IMR-90 (cell line): ENCODE measurements at regions not wholly inside any gene's neighbourhood (a gene's known extent, or its start where the extent isn't known, plus 50 kb on each side); places are given as distances from the start of the nearest gene placed in this dataset.

Experiments
- ATAC-seq: fragments of 200-7000 bp; cut with Tn5 transposase; 2 replicates; pipeline ENCODE4 v1.9.1; 2020; ENCODE audit warnings: low read depth, mild to moderate bottlenecking, moderate library complexity
- BruUV-seq: library from RNA; stranded (reverse); fragments of 400-500 nt; replicated peaks from 2 replicates; lab custom pipeline; 2021; lab: Mats Ljungman, UMichigan
- CTCF ChIA-PET: fragments of 300-600 bp; formaldehyde crosslinking; extraction: SDS; loops from one replicate; lab custom pipeline; 2021; ENCODE audit warnings: antibody characterized with exemption; lab: Yijun Ruan, JAX
- POLR2A ChIA-PET: fragments of 300-600 bp; sonication (Branson Sonifier 250); formaldehyde crosslinking; loops from one replicate; lab custom pipeline; 2022; ENCODE audit warnings: antibody characterized with exemption; ENCODE audit not compliant: unreplicated experiment; lab: Charles Lee
- DNase-seq: peaks from one replicate; pipeline ENCODE4 v3.0.0; 2013
- H2AFZ ChIP-seq: replicated peaks from 2 replicates; pipeline ENCODE3; 2013; ENCODE audit warnings: low read length, mild to moderate bottlenecking; ENCODE audit not compliant: poor library complexity
- H2AK5ac ChIP-seq: 2 replicates; pipeline ENCODE4 v1.6.1; 2013; ENCODE audit warnings: low read depth, low read length, inconsistent platforms
- H2AK9ac ChIP-seq: replicated peaks from 2 replicates; pipeline ENCODE3; 2013; ENCODE audit warnings: mild to moderate bottlenecking, low read depth, low read length, moderate library complexity; ENCODE audit not compliant: poor library complexity
- H2BK120ac ChIP-seq: 2 replicates; pipeline ENCODE4 v1.6.1; 2013; ENCODE audit warnings: low read depth, low read length, inconsistent platforms
- H2BK15ac ChIP-seq: 3 replicates; pipeline ENCODE4 v1.6.1; 2013; ENCODE audit warnings: low read depth, low read length, inconsistent platforms
- H2BK20ac ChIP-seq: 2 replicates; pipeline ENCODE4 v1.6.1; 2013; ENCODE audit warnings: low read depth, mild to moderate bottlenecking, inconsistent platforms, low read length, moderate library complexity
- H2BK5ac ChIP-seq: 2 replicates; pipeline ENCODE4 v1.6.1; 2013; ENCODE audit warnings: mild to moderate bottlenecking, low read depth, low read length, inconsistent platforms; ENCODE audit not compliant: poor library complexity, severe bottlenecking
- H3K14ac ChIP-seq: replicated peaks from 2 replicates; pipeline ENCODE4 v1.6.1; 2013; ENCODE audit warnings: low read depth, low read length, inconsistent platforms
- H3K18ac ChIP-seq: 2 replicates; pipeline ENCODE4 v1.6.1; 2013; ENCODE audit warnings: low read depth, low read length, control low read depth
- H3K23ac ChIP-seq: 2 replicates; pipeline ENCODE4 v1.6.1; 2013; ENCODE audit warnings: low read depth, low read length, inconsistent platforms
- H3K27ac ChIP-seq: 2 replicates; pipeline ENCODE4 v1.5.1; 2013; ENCODE audit warnings: mild to moderate bottlenecking, control low read depth, low read length; ENCODE audit not compliant: insufficient read depth
- H3K27me3 ChIP-seq: 2 replicates; pipeline ENCODE4 v1.6.1; 2013; ENCODE audit warnings: low read length; ENCODE audit not compliant: control insufficient read depth, insufficient read depth
- H3K36me3 ChIP-seq: 2 replicates; pipeline ENCODE4 v1.6.1; 2013; ENCODE audit warnings: low read length, mixed read lengths; ENCODE audit not compliant: control insufficient read depth, insufficient read depth
- H3K4ac ChIP-seq: 2 replicates; pipeline ENCODE4 v1.6.1; 2013; ENCODE audit warnings: low read depth, low read length, inconsistent platforms
- H3K4me1 ChIP-seq: 2 replicates; pipeline ENCODE4 v1.6.1; 2013; ENCODE audit warnings: low read length, mixed read lengths; ENCODE audit not compliant: control insufficient read depth, insufficient read depth
- H3K4me2 ChIP-seq: 2 replicates; pipeline ENCODE4 v1.6.1; 2013; ENCODE audit warnings: low read depth, mild to moderate bottlenecking, control low read depth, low read length, moderate library complexity
- H3K4me3 ChIP-seq: 2 replicates; pipeline ENCODE4 v1.5.1; 2013; ENCODE audit warnings: low read depth, mild to moderate bottlenecking, control low read depth, low read length, moderate library complexity; ENCODE audit not compliant: insufficient read depth
- H3K56ac ChIP-seq: 2 replicates; pipeline ENCODE4 v1.6.1; 2013; ENCODE audit warnings: low read length, inconsistent platforms; ENCODE audit not compliant: insufficient read depth; ENCODE audit errors: extremely low read depth
- H3K79me1 ChIP-seq, 2 experiments: 2 replicates each; pipeline ENCODE4 v1.6.1; 2013; ENCODE audit warnings: low read length in 2 of 2, inconsistent platforms in 1 of 2, low read depth in 1 of 2
- H3K9ac ChIP-seq: 2 replicates; pipeline ENCODE4 v1.6.1; 2013; ENCODE audit warnings: low read depth, low read length, control low read depth
- H3K9me1 ChIP-seq: 2 replicates; pipeline ENCODE4 v1.6.1; 2013; ENCODE audit warnings: low read length, inconsistent platforms; ENCODE audit not compliant: insufficient read depth
- H3K9me3 ChIP-seq: 2 replicates; pipeline ENCODE4 v1.6.1; 2013; ENCODE audit warnings: low read length; ENCODE audit not compliant: control insufficient read depth, insufficient read depth
- H4K20me1 ChIP-seq: 2 replicates; pipeline ENCODE4 v1.6.1; 2013; ENCODE audit warnings: low read length, inconsistent platforms; ENCODE audit not compliant: insufficient read depth
- H4K5ac ChIP-seq: 2 replicates; pipeline ENCODE4 v1.6.1; 2013; ENCODE audit warnings: mild to moderate bottlenecking, low read depth, low read length, control low read depth
- H4K8ac ChIP-seq, 2 experiments: 2 replicates each; pipeline ENCODE4 v1.6.1; 2013; ENCODE audit warnings: low read depth in 2 of 2, low read length in 2 of 2, control low read depth in 1 of 2, inconsistent platforms in 1 of 2
- H4K91ac ChIP-seq: 2 replicates; pipeline ENCODE4 v1.6.1; 2013; ENCODE audit warnings: low read depth, low read length, inconsistent platforms; ENCODE audit not compliant: insufficient read depth
- BHLHE40 ChIP-seq: fragments of 150-350 bp; IDR thresholded peaks from 2 replicates; pipeline ENCODE4 v1.6.1; 2016; ENCODE audit warnings: mild to moderate bottlenecking, low read depth, low read length
- CEBPB ChIP-seq: IDR thresholded peaks from 2 replicates; pipeline ENCODE4 v1.6.1; 2012; ENCODE audit warnings: low read depth, low read length, improper control_type of control experiment
- CHD1 ChIP-seq: IDR thresholded peaks from 2 replicates; pipeline ENCODE4 v1.6.1; 2012; ENCODE audit warnings: low read depth, low read length, improper control_type of control experiment
- FOS ChIP-seq: fragments of 150-350 bp; IDR thresholded peaks from 2 replicates; pipeline ENCODE4 v1.6.1; 2016; ENCODE audit warnings: low read depth, low read length
- MAFK ChIP-seq: IDR thresholded peaks from 2 replicates; pipeline ENCODE4 v1.6.1; 2012; ENCODE audit warnings: low read depth, low read length, improper control_type of control experiment
- MAZ ChIP-seq: IDR thresholded peaks from 2 replicates; pipeline ENCODE4 v1.6.1; 2012; ENCODE audit warnings: low read depth, mild to moderate bottlenecking, low read length, improper control_type of control experiment, moderate library complexity, borderline replicate concordance
- MXI1 ChIP-seq: IDR thresholded peaks from 2 replicates; pipeline ENCODE4 v1.6.1; 2012; ENCODE audit warnings: low read depth, mild to moderate bottlenecking, low read length, moderate library complexity, borderline replicate concordance
- NFE2L2 ChIP-seq: fragments of 150-350 bp; IDR thresholded peaks from 2 replicates; pipeline ENCODE4 v1.6.1; 2016; ENCODE audit warnings: low read depth, mild to moderate bottlenecking, low read length
- POLR2A ChIP-seq: IDR thresholded peaks from 2 replicates; pipeline ENCODE4 v1.6.1; 2012; ENCODE audit warnings: mild to moderate bottlenecking, low read depth, low read length
- RAD21 ChIP-seq: IDR thresholded peaks from 2 replicates; pipeline ENCODE4 v1.6.1; 2012; ENCODE audit warnings: low read length, improper control_type of control experiment
- RCOR1 ChIP-seq: IDR thresholded peaks from 2 replicates; pipeline ENCODE4 v1.6.1; 2012; ENCODE audit warnings: mild to moderate bottlenecking, low read length, improper control_type of control experiment; ENCODE audit not compliant: insufficient replicate concordance
- RFX5 ChIP-seq: IDR thresholded peaks from 2 replicates; pipeline ENCODE4 v1.8.0; 2012; ENCODE audit warnings: low read depth, mild to moderate bottlenecking, low read length, moderate library complexity
- SMC3 ChIP-seq: fragments of 150-350 bp; IDR thresholded peaks from 2 replicates; pipeline ENCODE4 v1.6.1; 2016; ENCODE audit warnings: low read depth, mild to moderate bottlenecking, antibody characterized with exemption, low read length, moderate library complexity
- WGBS, 2 experiments: methylation state at CpG; one replicate each; pipeline versions ENCODE4 v1.1.5 to v1.1.7; 2013; ENCODE audit warnings: missing lambda C conversion rate in 2 of 2; ENCODE audit not compliant: insufficient read length in 1 of 2; ENCODE audit errors: extremely low coverage in 2 of 2; 5-methylcytosine and 5-hydroxymethylcytosine counted together
- dilution Hi-C: fragments of 300-500 bp; cut with HindIII; formaldehyde crosslinking; loops from one replicate; pipeline ENCODE4 v1.14.3; 2018; ENCODE audit warnings: low sequenced_read_pairs; ENCODE audit not compliant: unreplicated experiment
- in situ Hi-C: fragments of 300-500 bp; cut with MboI; formaldehyde crosslinking; loops from 3 replicates; pipeline ENCODE4 v1.14.3; 2019; ENCODE audit warnings: low sequenced_read_pairs, inconsistent platforms, mixed read lengths
- intact Hi-C: fragments of 100-400 bp; cut with micrococcal nuclease; formaldehyde crosslinking; loops from 2 replicates; pipeline ENCODE4 v1.10.0; 2022
- TF ChIP-seq, protein P1 (sequence below): fragments of 150-350 bp; IDR thresholded peaks from 2 replicates; pipeline ENCODE4 v1.6.1; 2016; ENCODE audit warnings: low read depth, mild to moderate bottlenecking, low read length, moderate library complexity, borderline replicate concordance
- TF ChIP-seq, protein P2 (sequence below): conservative IDR thresholded peaks from 2 replicates; pipeline ENCODE4 v1.5.1; 2012; ENCODE audit warnings: mild to moderate bottlenecking, low read depth, low read length, improper control_type of control experiment
- TF ChIP-seq, protein P3 (sequence below): fragments of 150-350 bp; IDR thresholded peaks from 2 replicates; pipeline ENCODE4 v1.6.1; 2017; ENCODE audit warnings: mild to moderate bottlenecking, antibody characterized with exemption, low read length, low read depth

DNA sequence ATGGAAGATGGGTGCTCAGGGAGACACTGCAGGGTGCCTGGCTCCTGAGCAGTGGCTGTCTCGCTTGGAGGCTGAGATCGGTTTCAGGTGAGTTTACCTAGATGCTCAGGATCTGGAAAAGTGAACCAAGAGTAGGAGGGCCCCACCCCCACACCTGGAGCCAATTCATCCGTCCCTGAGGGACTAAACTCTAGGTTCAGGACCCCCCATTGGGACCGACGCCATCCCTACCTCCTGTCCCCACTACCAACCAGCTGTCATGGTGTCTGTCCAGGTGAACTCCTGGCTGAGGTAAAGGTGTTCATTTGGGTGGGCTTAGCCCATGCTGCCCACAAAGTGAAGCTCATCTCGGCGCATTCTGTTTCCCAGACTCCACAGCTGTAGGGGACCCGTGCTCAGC lies 174.6 kb upstream of the PLPP4 start:
- no peaks in the 10 kb centered on the region for H3K79me1 ChIP-seq
- H2BK20ac ChIP-seq: no peak overlapping the region
- H3K4me1 ChIP-seq: no peaks in the 10 kb centered on the region
- H3K4me2 ChIP-seq: no peak overlapping the region
- no peaks in the 10 kb centered on the region for H3K9me1 ChIP-seq
- H3K9ac ChIP-seq: no peak overlapping the region
- ChIA-PET CTCF (no interaction called here), POLR2A (no interaction called here)
- H3K36me3 ChIP-seq: no peaks in the 10 kb centered on the region
- H2BK5ac ChIP-seq: no peak overlapping the region
- TF ChIP-seq SMC3 (no peak), RFX5 (no peak), FOS (no peak), POLR2A (no peak), MAFK (no peak), NFE2L2 (no peak), BHLHE40 (no peak), RAD21 (no peak), RCOR1 (no peak), CHD1 (no peak), MXI1 (no peak), CEBPB (no peak), MAZ (no peak)
- TF ChIP-seq, protein P1, sequence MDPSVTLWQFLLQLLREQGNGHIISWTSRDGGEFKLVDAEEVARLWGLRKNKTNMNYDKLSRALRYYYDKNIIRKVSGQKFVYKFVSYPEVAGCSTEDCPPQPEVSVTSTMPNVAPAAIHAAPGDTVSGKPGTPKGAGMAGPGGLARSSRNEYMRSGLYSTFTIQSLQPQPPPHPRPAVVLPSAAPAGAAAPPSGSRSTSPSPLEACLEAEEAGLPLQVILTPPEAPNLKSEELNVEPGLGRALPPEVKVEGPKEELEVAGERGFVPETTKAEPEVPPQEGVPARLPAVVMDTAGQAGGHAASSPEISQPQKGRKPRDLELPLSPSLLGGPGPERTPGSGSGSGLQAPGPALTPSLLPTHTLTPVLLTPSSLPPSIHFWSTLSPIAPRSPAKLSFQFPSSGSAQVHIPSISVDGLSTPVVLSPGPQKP: no peak
- TF ChIP-seq, protein P2, sequence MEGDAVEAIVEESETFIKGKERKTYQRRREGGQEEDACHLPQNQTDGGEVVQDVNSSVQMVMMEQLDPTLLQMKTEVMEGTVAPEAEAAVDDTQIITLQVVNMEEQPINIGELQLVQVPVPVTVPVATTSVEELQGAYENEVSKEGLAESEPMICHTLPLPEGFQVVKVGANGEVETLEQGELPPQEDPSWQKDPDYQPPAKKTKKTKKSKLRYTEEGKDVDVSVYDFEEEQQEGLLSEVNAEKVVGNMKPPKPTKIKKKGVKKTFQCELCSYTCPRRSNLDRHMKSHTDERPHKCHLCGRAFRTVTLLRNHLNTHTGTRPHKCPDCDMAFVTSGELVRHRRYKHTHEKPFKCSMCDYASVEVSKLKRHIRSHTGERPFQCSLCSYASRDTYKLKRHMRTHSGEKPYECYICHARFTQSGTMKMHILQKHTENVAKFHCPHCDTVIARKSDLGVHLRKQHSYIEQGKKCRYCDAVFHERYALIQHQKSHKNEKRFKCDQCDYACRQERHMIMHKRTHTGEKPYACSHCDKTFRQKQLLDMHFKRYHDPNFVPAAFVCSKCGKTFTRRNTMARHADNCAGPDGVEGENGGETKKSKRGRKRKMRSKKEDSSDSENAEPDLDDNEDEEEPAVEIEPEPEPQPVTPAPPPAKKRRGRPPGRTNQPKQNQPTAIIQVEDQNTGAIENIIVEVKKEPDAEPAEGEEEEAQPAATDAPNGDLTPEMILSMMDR: no peak
- TF ChIP-seq, protein P3, sequence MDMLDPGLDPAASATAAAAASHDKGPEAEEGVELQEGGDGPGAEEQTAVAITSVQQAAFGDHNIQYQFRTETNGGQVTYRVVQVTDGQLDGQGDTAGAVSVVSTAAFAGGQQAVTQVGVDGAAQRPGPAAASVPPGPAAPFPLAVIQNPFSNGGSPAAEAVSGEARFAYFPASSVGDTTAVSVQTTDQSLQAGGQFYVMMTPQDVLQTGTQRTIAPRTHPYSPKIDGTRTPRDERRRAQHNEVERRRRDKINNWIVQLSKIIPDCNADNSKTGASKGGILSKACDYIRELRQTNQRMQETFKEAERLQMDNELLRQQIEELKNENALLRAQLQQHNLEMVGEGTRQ: no peak
- H3K18ac ChIP-seq: no peak overlapping the region
- no peaks in the 10 kb centered on the region for H3K27me3 ChIP-seq
- ATAC-seq (no peak), DNase-seq (no peak)
- no peak overlapping the region for H4K91ac ChIP-seq
- peaks cover 21% of the 10 kb centered on the region; the same call in 1 of the 2 replicates for H3K9me3 ChIP-seq
- WGBS, 2 experiments: no CpG with 5 or more reads among the region's 8 CpGs
- no peak overlapping the region for H2AK9ac ChIP-seq
- in situ Hi-C loops: no loop called here
- BruUV-seq: no TSS peak
- H4K20me1 ChIP-seq: no peaks in the 10 kb centered on the region
- no peak overlapping the region for H2BK120ac ChIP-seq
- no peak overlapping the region for H4K5ac ChIP-seq
- no peak overlapping the region for H3K14ac ChIP-seq
- H2AK5ac ChIP-seq: no peak overlapping the region
- no peak overlapping the region for H3K56ac ChIP-seq
- intact Hi-C loops: no loop called here
- dilution Hi-C loops: no loop called here
- no peak overlapping the region for H3K4ac ChIP-seq
- H2AFZ ChIP-seq: no peak overlapping the region
- no peak overlapping the region for H2BK15ac ChIP-seq
- H3K4me3 ChIP-seq: no peak overlapping the region
- no peak overlapping the region for H4K8ac ChIP-seq
- H3K23ac ChIP-seq: no peak overlapping the region
- no peak overlapping the region for H3K27ac ChIP-seq
